Right lobe of liver (tissue), 4 donors: ENCODE measurements at regions not wholly inside any gene's neighbourhood (a gene's known extent, or its start where the extent isn't known, plus 50 kb on each side); places are given as distances from the start of the nearest gene placed in this dataset.

Experiments used
- CTCF ChIP-seq, 4 donors: fragments of 200-600 bp in 3 of 4; fragments of 450-650 bp in 1 of 4; IDR thresholded peaks; one replicate each; pipeline versions ENCODE4 v1.5.1 to v1.8.0; 2016 to 2022; ENCODE audit warnings: antibody characterized with exemption in 4 of 4, mild to moderate bottlenecking in 2 of 4
- POLR2A ChIP-seq: fragments of 450-650 bp; IDR thresholded peaks from one replicate; pipeline ENCODE4 v1.6.1; 2017; ENCODE audit warnings: antibody characterized with exemption, mild to moderate bottlenecking
- donor health status: DM: no; HTN: no; CAD: no.
- donor health status: DM: no; HTN: no; CAD: no.
- donor health status: DM: no; HTN: yes; CAD: no.

- peak in 1 of 4 donors; percentile 34 for TF ChIP-seq CTCF (IDR thresholded peaks at IDR 0.05)
- no peak for TF ChIP-seq POLR2A
Observed at GRCh38 chr7:46129831-46130230, 208.8 kb upstream of the IGFBP3 start.
